HG03342 (cell line): ENCODE measurements at regions not wholly inside any gene's neighbourhood (a gene's known extent, or its start where the extent isn't known, plus 50 kb on each side); places are given as distances from the start of the nearest gene placed in this dataset.
"Not testable (repeated sequence)": the region's sequence is repeated elsewhere in the genome, so short reads cannot be mapped to it uniquely, and the experiment has no call there.

Experiments
- ATAC-seq: cut with Tn5 transposase; IDR thresholded peaks from one replicate; pipeline ENCODE4 v1.9.1; 2021; ENCODE audit warnings: mild to moderate bottlenecking, moderate library complexity; ENCODE audit not compliant: unreplicated experiment

DNA sequence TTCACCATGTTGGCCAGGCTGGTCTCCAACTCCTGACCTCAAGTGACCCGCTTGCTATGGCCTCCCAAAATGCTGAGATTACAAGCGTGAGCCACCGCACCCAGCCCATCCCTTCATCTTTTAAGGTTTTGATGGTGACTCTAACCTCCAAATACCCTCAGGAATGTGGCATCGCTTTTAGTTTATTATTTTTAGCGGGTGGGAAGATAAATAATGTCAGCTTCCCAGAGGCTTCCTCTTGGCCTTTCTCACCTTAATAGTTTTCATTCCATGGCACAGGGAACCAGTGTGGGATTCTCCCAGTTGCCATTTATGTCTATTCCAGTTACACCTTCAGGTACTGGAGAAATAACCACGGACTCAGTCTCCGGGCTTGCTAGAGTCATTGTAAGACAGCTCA lies 92.1 kb upstream of the LRRN2 start:
- no peak for ATAC-seq

DNA sequence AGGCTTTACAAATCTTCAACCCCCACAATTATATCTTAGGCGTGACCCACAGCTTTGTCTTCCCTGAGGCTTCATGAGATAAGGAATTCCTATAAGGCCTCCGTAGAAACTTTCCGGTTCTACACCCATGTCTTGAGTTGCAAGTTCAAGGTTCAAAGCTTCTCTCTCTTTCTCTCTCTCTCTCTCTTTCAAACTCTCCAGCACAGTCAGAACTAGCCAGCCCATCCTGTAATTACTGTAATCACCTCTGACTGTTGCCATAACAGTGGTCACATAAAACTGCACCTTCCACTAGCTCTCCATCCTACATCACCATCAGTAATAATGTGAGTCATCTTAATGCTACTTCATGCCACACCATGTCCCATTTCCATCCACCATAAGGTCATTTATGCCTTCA lies 90.0 kb upstream of the NFASC start:
- ATAC-seq, result no peak

DNA sequence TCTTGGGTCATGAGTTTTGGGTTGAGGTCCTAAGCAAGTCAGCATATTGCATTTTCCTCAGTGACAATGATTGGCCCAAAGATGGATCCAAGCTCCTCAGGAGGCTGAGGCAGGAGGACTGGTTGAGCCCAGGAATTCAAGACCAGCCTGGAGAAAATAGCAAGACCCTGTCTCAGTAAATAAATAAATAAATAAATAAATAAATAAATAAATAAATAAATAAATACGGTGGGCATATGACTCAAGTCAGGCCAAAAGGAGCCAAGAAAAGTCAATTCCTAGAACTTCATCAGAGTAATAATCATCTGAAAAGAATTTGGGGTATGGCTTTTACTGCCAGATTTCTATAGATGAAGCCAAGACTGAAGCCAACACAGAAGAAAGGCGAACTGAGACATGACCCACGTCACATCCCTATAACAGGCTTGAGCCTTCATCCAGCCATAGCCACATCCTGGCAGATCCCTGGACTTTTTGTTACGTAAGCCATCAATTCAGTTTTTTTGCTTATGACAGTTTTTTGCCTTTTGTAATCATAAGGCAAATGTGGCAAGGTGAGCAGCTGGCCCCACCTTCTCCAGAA lies 88.5 kb upstream of the NFASC start:
- ATAC-seq, result no peak

DNA sequence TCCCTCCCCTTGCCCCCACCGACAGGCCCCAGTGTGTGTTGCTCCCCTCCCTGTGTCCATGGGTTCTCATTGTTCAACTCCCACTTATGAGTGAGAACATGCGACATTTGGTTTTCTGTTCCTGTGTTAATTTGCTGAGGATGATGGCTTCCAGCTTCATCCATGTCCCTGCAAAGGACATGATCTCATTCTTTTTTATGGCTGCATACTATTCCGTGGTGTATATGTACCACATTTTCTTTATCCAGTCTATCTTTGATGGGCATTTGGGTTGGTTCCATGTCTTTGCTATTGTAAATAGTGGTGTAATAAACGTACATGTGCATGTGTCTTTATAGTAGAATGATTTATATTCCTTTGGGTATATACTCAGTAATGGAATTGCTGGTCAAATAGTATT lies 85.6 kb upstream of the NFASC start:
- ATAC-seq, result not testable (repeated sequence)

DNA sequence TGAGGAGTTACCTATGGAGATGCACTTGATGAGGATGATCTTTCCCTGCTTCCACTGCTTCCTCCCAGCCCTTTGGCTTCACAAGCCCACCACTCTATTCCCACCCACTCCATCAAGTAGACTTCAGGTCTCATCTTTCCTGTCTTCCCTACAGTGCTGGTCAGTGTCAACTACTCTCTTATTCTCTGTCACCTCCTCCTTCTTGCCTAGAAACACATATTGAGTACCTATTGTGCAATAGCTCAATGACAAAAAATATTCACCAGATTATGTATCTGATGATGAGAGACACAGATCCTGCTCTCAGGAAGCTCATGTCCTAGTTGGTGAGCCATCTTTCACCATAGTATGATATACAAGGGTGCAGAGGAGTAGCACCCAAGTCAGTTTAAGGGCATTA lies 82.2 kb upstream of the NFASC start:
- ATAC-seq, result no peak

DNA sequence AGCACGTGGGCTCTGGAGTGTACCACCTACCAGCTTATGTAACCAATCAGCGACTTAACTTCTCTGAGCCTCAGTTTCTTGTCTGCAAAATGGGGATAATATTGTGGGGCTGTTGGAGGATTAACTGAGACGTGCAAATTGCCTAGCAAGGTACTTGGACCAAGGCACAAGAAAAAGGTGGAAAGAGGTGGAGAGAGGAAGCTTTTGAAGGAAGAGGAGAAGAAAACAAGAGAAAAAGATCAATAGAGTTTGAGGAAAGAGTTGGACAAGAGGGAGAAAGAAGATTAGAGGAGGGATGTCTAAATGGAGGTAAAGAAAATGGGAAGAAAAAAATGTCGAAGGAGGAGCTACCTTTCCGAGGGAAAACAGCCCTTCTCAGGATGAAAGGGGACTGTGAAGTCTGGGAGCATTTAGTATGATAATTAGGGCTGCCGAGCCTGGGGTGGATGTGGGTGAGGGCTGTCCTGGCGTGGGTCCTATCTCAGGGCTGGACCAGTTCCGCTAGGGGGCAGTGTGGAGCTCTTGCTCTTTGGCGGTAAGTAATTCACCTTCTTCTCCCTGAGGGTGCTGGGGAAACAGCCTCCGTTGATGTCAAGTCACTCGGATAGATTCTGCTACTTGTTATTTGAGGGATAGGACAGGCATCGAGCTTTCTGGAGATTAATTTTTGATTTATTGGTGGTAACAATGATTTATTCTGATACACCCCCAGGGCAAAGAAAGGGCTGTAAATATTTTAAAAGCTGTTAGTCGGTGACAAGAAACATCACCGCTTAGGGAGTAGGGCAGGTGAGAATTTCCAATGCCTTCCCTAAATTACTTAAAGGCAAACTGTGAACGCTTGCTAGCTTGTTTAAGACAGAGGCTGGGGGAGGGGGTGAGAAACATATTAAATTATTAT lies 79.0 kb upstream of the NFASC start:
- ATAC-seq, result peak; percentile 57

DNA sequence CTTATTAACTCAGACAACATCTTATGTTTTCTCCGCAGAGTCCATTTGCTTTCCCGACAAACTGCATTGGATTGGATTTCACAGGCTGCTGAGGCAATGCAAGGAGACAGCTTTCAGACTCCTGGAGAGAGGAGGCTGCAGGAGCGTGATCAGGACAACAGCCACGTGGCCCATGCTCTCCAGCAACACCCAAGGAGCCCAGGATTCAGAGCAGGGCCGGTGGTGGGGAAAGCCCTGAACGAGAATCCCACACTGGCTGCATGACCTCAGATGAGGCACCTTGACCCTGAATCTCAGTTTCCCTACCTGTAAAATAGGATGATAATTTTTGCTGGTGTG lies 78.3 kb upstream of the NFASC start:
- no peak for ATAC-seq

DNA sequence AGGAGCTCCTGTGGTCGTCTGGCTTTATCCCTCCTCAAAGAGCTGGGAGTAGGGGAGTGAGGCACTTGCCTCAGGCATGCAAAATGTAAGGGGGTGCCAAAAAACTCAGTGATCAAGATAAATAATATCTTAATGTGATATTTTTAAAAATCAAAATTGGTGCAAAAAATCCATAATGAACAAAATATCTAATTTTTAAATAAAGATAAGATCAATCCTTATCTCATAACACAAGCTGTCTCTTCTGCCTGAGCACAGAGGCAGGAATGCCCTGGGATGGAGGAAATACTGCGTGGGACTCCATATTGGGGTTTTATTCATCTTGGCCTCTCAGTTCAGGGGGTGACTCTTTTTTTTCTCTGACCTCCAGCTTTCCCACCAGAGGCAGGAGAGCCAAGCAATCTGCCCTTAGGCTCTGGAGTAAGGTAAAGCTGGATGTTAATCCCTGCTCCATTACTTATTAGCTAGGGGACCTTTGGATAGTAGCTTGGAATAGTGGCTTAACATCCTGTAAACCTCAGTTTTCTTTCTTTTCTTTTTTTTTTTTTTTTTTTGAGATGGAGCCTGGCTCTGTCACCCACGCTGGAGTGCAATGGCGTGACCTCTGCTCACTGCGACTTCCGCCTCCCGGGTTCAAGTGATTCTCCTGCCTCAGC lies 77.3 kb upstream of the NFASC start:
- ATAC-seq, result no peak

DNA sequence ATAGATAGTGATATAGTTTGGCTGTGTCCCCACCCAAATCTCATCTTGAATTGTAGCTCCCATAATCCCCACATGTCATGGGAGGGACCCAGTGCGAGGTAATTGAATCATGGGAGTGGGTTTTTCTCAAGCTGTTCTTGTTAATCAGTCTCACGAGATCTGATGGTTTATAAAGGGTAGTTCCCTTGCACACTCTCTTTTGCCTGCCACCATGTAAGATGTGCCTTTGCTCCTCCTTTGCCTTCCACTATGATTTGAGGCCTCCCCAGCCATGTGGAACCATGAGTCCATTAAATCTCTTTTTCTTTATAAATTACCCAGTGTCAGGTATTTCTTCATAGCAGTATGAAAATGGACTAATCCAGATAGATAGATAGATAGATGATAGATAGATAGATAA lies 73.8 kb upstream of the NFASC start:
- not testable (repeated sequence) for ATAC-seq

DNA sequence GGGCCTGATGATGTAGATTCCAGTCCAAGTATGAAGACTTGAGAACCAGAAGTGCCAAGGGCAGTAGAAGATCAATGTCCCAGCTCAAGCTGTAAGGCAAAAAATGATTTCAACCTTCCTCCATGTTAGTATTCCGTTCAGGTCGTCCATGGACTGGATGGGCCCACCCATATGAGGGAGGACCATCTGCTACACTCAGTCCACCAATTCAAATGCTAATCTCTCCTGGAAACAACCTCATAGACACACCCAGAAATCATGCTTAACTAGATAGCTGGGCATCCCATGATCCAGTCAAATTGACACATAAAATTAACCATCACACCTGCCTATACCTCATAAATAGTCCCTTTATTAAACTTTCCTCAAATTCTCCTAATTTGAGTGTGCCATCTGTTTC lies 73.3 kb upstream of the NFASC start:
- ATAC-seq, result no peak

DNA sequence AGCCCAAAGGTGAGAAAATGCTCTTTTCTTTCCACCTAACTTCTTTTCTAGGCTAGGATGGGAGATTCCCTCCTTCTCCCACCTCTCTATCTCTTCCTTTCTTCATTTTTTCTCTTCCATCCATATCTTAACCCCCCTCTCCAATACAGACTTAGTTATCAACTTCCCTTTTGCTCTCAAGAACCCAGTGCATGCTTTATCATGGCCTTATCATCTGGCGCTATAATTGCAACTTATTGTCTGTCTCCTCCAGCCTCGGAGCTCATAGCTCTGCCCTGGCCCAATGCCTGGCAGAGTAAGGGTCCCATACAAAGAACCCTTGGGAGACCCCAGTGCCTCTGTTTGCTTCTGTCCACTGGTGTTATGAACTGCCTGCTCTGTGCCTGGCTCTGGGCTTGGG lies 71.0 kb upstream of the NFASC start:
- no peak for ATAC-seq

DNA sequence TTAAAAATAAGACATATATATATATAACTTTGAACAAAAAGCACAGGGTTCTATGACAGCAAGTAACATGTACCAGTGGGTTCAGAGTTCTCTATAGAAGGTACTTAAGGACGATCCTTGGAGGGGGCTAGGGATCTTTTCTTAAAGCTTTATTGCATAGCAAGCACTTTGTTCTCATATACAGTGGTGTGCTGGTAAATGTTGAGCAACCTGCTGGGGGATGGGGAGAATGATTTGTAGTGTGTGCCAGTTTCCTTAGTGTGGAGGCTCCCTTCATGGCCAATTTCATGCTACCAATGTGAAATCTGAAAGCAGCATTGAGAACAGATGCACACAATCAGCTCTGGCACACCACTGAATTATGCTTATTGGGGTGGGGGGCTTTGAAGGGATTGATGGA lies 69.5 kb upstream of the NFASC start:
- no peak for ATAC-seq

DNA sequence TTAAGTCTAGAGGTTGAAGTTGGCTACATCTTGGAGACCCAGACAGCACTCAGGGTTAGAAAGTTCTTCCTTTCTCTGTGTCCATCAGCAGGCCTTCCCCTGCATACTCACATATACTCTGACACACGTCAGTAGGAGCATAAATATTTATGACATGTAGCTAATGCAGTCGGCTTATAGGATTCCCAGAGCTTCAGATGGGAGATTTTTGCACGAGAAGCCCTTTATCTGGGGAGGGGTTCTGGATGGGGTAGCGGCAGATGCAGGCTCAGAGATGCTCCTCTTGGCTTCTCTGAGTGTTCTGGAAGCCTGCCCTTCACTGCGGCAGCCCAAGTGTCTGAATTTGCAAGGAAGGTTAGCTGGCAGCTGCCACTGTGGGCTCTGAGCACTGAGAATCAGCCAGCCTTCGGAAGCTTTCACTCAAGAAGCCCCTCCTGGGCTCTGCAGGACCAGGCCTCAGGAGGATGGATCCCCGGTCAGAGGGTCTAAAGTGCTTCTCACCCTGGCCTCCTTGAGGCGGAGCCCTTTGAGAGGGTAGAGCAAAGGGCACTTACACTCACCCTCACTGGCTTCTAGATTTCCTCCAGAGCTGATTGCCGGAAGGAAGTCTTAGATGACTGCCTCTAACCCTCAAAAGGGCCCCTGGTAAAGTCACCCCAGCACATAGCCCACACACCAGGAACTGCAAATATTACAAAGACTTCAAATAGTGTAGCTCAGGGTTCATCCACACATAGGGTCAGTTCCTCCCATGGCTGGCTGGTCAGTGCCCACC lies 68.1 kb upstream of the NFASC start:
- no peak for ATAC-seq

DNA sequence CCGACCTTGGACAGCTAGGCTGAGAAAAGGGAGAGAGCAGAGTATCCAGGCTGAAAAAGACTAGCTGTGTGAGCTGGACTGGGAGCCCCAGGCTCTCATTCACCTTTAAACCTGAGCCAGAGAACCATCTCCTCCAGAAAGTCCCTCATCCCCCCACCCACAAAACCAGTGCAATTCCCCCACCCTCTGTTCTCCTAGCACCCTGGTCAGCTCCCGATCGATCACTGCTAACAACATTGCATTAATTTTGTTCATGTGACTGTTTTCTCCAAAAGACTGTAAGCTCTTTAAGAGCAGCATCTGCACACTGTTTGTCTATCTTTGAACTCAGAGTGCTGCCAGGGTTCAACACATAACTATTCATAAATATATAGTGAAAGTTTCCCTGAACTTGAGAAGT lies 67.1 kb upstream of the NFASC start:
- ATAC-seq, result no peak

DNA sequence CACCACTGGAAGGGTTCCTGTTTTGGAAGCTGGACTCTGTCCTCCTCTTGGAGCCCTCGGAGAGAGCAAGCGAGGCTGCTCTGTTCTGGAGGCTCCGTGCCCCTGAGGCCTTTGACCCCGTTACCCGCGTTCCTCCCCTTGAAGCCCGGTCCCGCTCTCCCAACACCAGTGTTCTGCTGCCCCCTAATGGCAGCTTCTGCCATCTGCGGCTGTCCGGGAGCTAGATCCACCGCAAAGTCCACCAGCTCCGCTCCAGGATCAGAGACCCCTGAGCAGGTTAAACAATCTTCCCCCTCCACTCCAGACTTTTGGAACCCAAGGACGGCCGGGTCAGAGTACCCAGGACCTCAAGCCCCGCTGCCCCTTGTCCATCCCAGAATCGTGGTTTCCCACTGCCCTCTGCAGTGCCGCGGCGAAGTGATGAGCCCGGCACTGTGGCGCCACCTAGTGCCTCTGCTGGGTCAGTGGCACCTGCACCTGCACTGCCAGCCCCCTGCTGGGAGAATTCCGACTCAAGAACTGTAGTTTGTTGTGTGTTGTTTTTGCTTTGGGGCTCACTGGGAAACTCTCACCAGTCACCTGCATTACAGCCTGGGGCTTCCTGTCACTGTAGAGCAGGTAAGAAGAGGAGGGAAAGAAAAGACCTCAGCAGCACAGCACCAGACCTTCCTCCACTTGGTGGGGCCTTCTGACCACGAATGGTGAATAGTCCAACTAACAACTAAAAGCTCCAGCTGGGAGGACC lies 63.5 kb upstream of the NFASC start:
- ATAC-seq, result peak; percentile 84

DNA sequence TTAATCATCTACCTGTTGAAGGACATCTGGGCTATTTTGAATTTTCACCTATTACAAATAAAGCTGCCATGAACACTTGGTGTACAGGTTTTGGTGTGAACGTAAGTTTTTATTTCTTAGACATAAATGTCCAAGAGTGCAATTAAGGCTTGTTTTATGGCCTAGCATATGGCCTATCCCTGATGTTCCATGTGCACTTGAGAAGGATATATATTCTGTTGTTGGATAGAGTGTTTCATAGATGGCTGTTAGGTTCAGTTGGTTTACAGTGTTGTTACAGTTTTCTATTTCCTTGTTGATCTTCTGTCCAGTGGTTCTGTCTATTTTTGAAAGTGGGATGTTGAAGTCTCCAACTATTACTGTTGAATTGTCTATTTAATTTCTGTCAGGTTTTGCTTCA lies 61.2 kb upstream of the NFASC start:
- ATAC-seq, result no peak

DNA sequence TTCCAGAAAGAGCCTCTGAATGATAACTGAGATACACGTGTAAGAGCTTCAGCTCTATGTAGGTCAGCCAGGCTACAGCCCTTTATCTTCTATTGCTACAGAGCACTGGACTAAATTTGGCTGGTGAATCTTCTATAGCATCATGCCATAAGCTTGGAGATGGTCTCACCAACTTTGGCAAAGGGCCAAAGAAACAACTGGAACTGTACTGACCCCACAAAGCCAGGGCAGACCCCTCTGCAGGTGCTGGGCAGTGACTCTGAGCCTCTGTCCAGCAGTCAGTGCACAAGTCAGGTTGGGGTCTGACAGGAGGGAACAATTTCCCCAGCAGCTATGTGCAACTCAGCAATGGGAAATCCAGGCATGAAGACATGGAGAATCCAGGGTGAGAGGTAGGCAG lies 57.8 kb upstream of the NFASC start:
- no peak for ATAC-seq

DNA sequence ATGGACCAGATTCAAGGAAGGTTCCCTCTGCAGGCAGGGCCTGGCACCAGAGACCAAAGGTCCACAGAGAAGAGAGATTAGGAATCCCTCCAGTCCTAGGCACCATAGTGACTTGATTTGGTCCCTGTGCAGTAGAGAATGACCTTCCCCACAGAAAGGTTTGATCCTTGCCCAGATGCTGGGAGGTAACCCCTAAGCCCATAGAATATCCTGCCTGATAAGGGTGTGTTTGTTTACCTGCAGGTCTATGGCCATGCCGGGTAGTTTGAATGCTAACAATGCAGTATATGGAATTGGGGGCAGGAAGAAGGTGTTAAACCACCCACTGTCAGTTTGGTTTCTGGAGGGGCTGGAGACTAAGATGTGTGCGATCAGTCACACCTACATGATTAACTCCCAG lies 57.1 kb upstream of the NFASC start:
- no peak for ATAC-seq

DNA sequence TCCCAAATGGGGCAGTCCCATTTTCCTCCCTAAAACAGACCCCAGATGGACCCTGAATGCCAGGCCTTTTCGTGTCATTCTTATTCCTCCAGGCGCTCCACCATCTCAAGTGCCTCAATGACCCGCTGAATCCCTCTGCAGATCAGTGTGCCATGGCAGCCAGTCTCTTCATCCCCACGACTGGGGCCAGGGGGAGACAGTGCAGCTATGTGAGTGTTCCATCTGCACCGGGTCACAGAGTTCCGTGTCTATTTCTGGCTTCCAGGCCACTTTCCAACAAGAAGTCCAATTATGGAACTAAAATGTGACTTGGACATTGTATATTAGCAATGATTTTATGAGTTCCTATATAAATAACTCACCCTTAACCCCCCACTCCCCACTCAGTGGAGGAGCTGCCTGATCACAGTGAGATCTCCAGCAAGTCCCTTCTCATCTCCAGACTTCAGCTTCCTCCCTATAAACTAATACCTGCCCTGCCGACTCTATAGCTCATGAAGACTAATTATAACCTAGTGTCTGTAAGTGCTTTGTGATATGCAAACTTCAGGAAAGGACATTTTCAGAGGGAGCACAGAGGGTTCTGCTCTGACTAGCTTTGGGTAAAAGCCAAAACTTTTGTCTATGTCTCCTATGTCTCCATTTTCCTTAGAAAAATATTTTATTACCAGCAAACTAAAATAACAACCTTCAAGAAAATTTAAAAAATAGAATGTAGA lies 56.3 kb upstream of the NFASC start:
- ATAC-seq, result no peak

DNA sequence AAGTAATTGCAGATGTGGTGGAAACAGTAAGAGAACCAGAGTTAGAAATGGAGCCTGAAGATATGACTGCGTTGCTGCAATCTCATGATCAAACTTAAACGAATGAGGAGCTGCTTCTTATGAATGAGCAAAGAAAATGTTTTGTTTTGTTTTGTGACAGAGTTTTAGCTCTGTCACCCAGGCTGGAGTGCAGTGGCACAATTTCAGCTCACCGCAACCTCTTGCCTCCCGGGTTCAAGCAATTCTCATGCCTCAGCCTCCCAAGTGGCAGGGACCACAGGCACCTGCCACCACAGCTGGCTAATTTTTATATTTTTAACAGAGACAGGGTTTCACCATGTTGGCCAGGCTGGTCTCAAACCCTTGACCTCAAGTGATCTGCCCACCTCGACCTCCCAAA lies 53.3 kb upstream of the NFASC start:
- ATAC-seq, result no peak
